ENCODE measurements at regions not wholly inside any gene's neighbourhood (a gene's known extent, or its start where the extent isn't known, plus 50 kb on each side); places are given as distances from the start of the nearest gene placed in this dataset.

DNA sequence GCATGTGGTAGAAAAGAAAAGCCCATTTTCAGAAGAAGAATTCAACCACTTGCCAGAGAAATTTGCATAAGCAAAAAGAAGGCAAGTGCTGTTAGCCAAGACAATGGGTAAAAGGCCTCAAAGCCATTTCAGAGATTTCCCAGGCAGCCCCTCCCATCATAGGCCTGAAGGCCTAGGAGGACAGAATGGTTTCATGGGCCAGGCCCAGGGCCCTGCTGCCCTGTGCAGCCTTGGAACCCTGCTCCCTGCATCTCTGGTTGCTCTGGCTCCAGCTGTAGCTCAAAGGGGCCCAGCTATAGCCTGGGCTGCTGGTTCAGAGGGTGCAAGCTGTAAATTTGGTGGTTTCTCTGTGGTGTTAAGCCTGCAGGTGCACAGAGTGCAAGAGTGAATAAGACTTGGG lies 212.8 kb downstream of the EFNB2 start:
- Histone ChIP-seq H3K4me1 (ENCODE audit: control insufficient read depth, insufficient read depth, low read length) (no peaks in the 10 kb centered on the region), H3K27me3 (ENCODE audit: control insufficient read depth, insufficient read depth, low read length) (no peaks in the 10 kb centered on the region), H3K27ac (ENCODE audit: low read depth, low read length) (no peak overlapping the region), H3K9me3 (ENCODE audit: control insufficient read depth, insufficient read depth, low read length) (peaks cover 6% of the 10 kb centered on the region), H3K4me3 (ENCODE audit: low read depth, low read length) (no peak overlapping the region), H3K36me3 (ENCODE audit: control insufficient read depth, insufficient read depth, low read length) (no peaks in the 10 kb centered on the region)
- no peak for DNase-seq (ENCODE audit: low read depth in 4 of 6, low spot score in 6 of 6)

DNA sequence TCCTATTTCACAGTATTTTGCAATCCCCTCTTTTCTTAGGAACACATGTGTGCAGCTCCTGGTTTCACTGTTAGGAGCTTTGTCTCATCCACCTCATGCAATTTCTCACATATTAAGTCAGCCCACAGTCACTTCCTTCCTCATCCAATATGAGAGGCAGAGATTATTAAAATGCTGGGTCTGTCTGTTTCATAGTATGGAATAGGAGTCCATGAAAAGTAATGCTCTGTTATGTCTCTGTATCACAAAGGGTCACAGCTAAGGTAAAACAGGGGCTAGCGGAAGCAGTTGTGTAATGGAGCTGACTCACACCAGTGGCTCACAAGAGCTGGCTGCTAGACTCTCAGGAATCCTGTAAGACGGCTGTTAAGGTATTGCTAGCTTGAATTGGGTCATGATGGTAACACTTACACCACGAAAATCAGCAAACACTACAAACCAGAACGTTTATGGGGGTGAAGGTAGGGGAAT lies 216.5 kb downstream of the EFNB2 start:
- Histone ChIP-seq H3K36me3 (ENCODE audit: control insufficient read depth, insufficient read depth, low read length) (no peaks in the 10 kb centered on the region), H3K27me3 (ENCODE audit: control insufficient read depth, insufficient read depth, low read length) (no peaks in the 10 kb centered on the region), H3K4me3 (ENCODE audit: low read depth, low read length) (no peak overlapping the region), H3K9me3 (ENCODE audit: control insufficient read depth, insufficient read depth, low read length) (peaks cover 6% of the 10 kb centered on the region), H3K4me1 (ENCODE audit: control insufficient read depth, insufficient read depth, low read length) (no peaks in the 10 kb centered on the region), H3K27ac (ENCODE audit: low read depth, low read length) (no peak overlapping the region)
- DNase-seq (ENCODE audit: low read depth in 4 of 6, low spot score in 6 of 6): no peak
- 100% methylated on average over 1 of the region's 4 CpGs for WGBS (ENCODE audit: insufficient coverage)

DNA sequence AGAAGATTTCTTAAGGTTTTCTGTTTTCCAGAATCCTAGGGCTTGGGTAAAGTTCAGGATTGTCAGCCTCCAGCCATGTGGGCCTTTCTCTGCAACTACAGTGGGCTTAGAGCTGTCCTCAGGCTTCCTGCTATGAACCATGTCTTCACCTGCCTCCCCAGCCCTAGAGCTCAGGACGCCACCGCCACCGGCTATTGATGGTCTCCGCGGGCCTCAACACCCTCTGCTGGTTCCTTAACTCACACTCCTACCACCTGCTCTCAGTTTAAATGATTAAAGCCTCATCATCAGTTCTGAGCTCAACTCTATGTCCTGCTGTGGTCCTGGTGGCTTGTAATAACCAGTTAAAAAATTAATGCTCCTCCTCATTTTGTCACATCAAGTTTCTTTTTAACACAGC lies 221.0 kb downstream of the EFNB2 start:
- no peaks in the 10 kb centered on the region for H3K9me3 ChIP-seq (ENCODE audit: control insufficient read depth, insufficient read depth, low read length)

DNA sequence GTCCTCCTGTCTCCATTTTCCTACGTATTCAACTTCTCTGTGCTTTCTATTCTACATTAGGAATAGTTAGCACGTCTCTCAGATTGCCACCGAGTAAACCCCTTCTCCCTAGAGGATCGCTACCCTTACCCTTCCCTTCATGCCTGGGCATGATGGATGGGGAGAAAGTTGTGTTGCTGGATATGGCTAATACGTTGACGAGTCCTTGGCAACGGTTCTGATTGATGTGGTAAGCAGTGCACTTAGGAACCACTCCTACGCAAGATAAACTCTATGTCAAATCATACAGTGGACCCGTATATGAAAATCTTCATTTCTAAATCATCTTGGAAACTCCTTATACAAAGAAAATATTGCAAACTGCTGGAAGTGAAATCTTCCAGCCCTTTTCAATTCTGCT lies 224.5 kb downstream of the EFNB2 start:
- no peak overlapping the region for H3K27ac ChIP-seq (ENCODE audit: low read depth, low read length)
- H3K9me3 ChIP-seq (ENCODE audit: control insufficient read depth, insufficient read depth, low read length): no peaks in the 10 kb centered on the region
- DNase-seq (ENCODE audit: low read depth in 4 of 6, low spot score in 6 of 6): no peak
- no peaks in the 10 kb centered on the region for H3K27me3 ChIP-seq (ENCODE audit: control insufficient read depth, insufficient read depth, low read length)
- no peak overlapping the region for H3K4me3 ChIP-seq (ENCODE audit: low read depth, low read length)
- no peaks in the 10 kb centered on the region for H3K36me3 ChIP-seq (ENCODE audit: control insufficient read depth, insufficient read depth, low read length)
- WGBS (ENCODE audit: insufficient coverage): 100% methylated on average over 1 of the region's 9 CpGs
- no peaks in the 10 kb centered on the region for H3K4me1 ChIP-seq (ENCODE audit: control insufficient read depth, insufficient read depth, low read length)

More for the DNA sequence above, 221.0 kb downstream of the EFNB2 start:
- Histone ChIP-seq H3K4me3 (ENCODE audit: low read depth, low read length) (no peak overlapping the region), H3K36me3 (ENCODE audit: control insufficient read depth, insufficient read depth, low read length) (no peaks in the 10 kb centered on the region), H3K27me3 (ENCODE audit: control insufficient read depth, insufficient read depth, low read length) (no peaks in the 10 kb centered on the region), H3K4me1 (ENCODE audit: control insufficient read depth, insufficient read depth, low read length) (no peaks in the 10 kb centered on the region), H3K27ac (ENCODE audit: low read depth, low read length) (no peak overlapping the region)
- DNase-seq (ENCODE audit: low read depth in 4 of 6, low spot score in 6 of 6): no peak
- 89% methylated on average over 5 of the region's 5 CpGs for WGBS (ENCODE audit: insufficient coverage)

DNA sequence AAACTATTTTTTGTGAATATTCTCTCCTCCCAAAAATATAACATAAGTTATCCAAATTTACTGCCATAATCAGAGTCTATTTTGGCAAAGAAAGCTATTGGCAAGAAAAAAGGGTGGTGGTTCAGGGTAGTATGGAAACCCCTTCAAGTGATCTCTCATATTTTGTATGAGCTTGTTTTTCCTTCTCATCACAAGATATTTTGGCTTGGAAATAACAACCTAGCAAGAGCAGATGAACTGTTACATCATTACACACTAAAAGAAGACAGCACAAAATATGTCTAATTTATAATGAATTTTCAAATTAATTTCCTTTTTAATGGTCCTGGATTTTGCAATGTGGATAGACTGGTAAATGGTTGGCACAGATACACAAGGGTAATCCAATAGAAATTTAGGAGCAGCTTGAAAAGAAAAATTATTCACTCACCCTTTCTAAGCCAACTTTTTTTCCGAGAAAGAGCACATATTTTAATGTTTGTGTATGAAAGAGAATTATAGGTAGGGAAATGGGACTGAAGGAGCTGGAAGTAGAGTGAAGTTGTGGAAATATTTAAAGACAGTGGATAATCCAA lies 225.1 kb downstream of the EFNB2 start:
- no peak overlapping the region for H3K27ac ChIP-seq (ENCODE audit: low read depth, low read length)
- no peaks in the 10 kb centered on the region for H3K27me3 ChIP-seq (ENCODE audit: control insufficient read depth, insufficient read depth, low read length)
- no peaks in the 10 kb centered on the region for H3K4me1 ChIP-seq (ENCODE audit: control insufficient read depth, insufficient read depth, low read length)
- H3K4me3 ChIP-seq (ENCODE audit: low read depth, low read length): no peak overlapping the region
- H3K9me3 ChIP-seq (ENCODE audit: control insufficient read depth, insufficient read depth, low read length): no peaks in the 10 kb centered on the region
- DNase-seq (ENCODE audit: low read depth in 4 of 6, low spot score in 6 of 6): peak in 1 of 6 donors; percentile 78
- H3K36me3 ChIP-seq (ENCODE audit: control insufficient read depth, insufficient read depth, low read length): no peaks in the 10 kb centered on the region
- no CpG with 5 or more reads among the region's 1 CpG for WGBS (ENCODE audit: insufficient coverage)

DNA sequence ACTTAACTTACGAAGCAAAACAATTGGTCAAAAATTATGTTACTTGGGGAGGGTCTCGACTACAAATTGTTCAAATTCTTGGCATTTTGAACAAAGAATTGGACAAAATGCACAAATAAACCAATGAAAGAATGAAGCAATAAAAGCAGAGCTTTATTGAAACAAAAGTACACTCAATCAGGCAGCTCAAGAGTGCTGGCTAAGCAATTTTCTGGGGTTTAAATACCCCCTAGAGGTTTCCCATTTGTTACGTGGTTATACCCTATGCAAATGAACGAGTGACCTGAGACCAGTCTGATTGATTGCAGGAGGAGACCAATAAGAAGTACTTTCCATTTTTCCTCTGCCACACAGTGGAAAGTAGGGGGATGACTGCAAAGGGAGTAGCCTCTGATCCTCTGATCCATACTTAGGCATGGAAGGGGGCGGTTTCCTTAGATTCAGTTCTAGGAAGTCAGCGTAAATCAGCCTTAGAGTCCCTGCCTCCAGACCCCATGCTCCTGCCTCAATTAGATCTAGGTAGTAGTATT lies 228.6 kb downstream of the EFNB2 start:
- Histone ChIP-seq H3K27ac (ENCODE audit: low read depth, low read length) (no peak overlapping the region), H3K9me3 (ENCODE audit: control insufficient read depth, insufficient read depth, low read length) (no peaks in the 10 kb centered on the region), H3K27me3 (ENCODE audit: control insufficient read depth, insufficient read depth, low read length) (no peaks in the 10 kb centered on the region), H3K36me3 (ENCODE audit: control insufficient read depth, insufficient read depth, low read length) (no peaks in the 10 kb centered on the region), H3K4me3 (ENCODE audit: low read depth, low read length) (no peak overlapping the region), H3K4me1 (ENCODE audit: control insufficient read depth, insufficient read depth, low read length) (no peaks in the 10 kb centered on the region)
- no CpG with 5 or more reads among the region's 6 CpGs for WGBS (ENCODE audit: insufficient coverage)
- DNase-seq (ENCODE audit: low read depth in 4 of 6, low spot score in 6 of 6): no peak

DNA sequence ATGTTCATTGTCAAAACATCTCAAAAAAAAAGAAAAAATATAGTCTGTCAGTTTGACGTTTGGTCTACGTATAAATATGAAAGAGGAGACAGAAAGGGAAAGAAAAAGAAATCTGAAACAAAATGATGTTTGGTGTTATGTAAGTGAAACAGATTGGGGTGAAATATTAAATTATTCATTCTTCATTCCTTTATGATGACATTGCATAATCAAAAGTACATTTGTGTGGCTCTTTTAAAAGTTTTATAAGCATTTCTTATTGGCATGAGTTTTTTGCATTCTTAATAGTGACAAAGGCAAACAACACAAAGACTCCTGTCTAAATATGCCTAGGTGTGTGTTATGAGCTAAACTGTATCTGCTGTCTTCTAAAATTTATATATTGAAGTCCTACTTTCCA lies 232.6 kb downstream of the EFNB2 start:
- Histone ChIP-seq H3K36me3 (ENCODE audit: control insufficient read depth, insufficient read depth, low read length) (no peaks in the 10 kb centered on the region), H3K9me3 (ENCODE audit: control insufficient read depth, insufficient read depth, low read length) (peaks cover 2% of the 10 kb centered on the region), H3K27ac (ENCODE audit: low read depth, low read length) (no peak overlapping the region), H3K4me3 (ENCODE audit: low read depth, low read length) (no peak overlapping the region), H3K27me3 (ENCODE audit: control insufficient read depth, insufficient read depth, low read length) (no peaks in the 10 kb centered on the region), H3K4me1 (ENCODE audit: control insufficient read depth, insufficient read depth, low read length) (no peaks in the 10 kb centered on the region)
- no CpG with 5 or more reads among the region's 2 CpGs for WGBS (ENCODE audit: insufficient coverage)
- no peak for DNase-seq (ENCODE audit: low read depth in 4 of 6, low spot score in 6 of 6)

DNA sequence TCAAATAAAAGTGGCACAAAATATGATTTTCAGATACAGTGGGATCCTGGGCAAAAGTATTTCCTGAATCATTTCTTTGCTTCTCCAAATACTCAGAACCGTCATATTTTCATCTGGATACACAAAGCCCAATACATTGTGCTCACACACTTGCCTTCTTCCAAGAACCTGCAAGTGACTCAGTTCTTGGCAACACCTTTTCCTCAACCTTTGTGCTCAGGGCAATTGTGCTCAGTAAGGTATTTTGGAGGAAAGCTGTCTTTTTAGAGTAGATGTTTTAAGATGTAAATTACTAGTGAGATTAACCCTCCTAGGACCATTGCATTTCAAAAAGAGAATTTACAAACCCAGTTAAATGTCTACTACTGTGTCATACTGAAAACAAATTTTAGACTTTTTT lies 233.5 kb downstream of the EFNB2 start:
- no peaks in the 10 kb centered on the region for H3K27me3 ChIP-seq (ENCODE audit: control insufficient read depth, insufficient read depth, low read length)
- H3K4me3 ChIP-seq (ENCODE audit: low read depth, low read length): no peak overlapping the region
- peaks cover 4% of the 10 kb centered on the region for H3K9me3 ChIP-seq (ENCODE audit: control insufficient read depth, insufficient read depth, low read length)
- H3K36me3 ChIP-seq (ENCODE audit: control insufficient read depth, insufficient read depth, low read length): no peaks in the 10 kb centered on the region
- H3K27ac ChIP-seq (ENCODE audit: low read depth, low read length): no peak overlapping the region
- DNase-seq (ENCODE audit: low read depth in 4 of 6, low spot score in 6 of 6): no peak
- no CpG with 5 or more reads among the region's 1 CpG for WGBS (ENCODE audit: insufficient coverage)
- no peaks in the 10 kb centered on the region for H3K4me1 ChIP-seq (ENCODE audit: control insufficient read depth, insufficient read depth, low read length)

DNA sequence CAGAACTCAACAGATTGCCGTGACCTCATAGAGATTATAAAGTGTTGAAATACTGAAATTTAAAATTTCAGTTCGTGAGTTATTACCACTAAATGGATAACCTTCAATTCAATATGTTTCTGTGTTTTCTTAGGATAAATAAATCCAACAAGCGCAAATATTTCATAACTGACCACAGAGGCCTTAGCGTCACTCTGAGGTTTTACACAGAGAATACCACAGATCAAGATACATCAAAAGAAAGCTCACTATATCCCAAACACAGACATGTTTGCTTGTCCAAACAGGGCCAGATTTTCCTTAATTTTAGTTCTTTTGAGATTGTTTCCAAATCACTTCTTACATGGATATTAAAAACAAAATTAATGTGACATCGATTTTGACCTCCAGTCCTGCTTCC lies 235.8 kb downstream of the EFNB2 start:
- peaks cover 4% of the 10 kb centered on the region for H3K9me3 ChIP-seq (ENCODE audit: control insufficient read depth, insufficient read depth, low read length)
- H3K4me1 ChIP-seq (ENCODE audit: control insufficient read depth, insufficient read depth, low read length): no peaks in the 10 kb centered on the region
- no peak for DNase-seq (ENCODE audit: low read depth in 4 of 6, low spot score in 6 of 6)
- 100% methylated on average over 1 of the region's 5 CpGs for WGBS (ENCODE audit: insufficient coverage)
- H3K27me3 ChIP-seq (ENCODE audit: control insufficient read depth, insufficient read depth, low read length): no peaks in the 10 kb centered on the region
- no peak overlapping the region for H3K27ac ChIP-seq (ENCODE audit: low read depth, low read length)
- no peaks in the 10 kb centered on the region for H3K36me3 ChIP-seq (ENCODE audit: control insufficient read depth, insufficient read depth, low read length)
- no peak overlapping the region for H3K4me3 ChIP-seq (ENCODE audit: low read depth, low read length)

DNA sequence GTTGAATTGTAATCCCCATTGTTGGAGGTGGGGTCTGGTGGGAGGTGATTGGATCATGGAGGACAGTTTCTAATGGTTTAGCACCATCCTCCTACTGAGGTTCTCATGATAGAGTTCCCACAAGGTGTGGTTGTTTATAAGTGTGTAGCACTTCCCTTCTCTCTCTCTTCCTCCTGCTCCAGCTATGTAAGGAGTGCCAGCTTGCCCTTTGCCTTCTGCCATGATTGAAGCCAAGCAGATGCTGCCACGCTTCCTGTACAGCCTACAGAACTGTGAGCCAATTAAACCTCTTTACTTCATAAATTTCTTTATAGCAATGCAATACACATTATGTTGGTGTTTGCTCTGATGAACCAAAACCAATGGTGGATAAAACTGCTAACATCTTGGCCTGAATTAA lies 238.2 kb downstream of the EFNB2 start:
- Histone ChIP-seq H3K9me3 (ENCODE audit: control insufficient read depth, insufficient read depth, low read length) (peaks cover 4% of the 10 kb centered on the region), H3K27me3 (ENCODE audit: control insufficient read depth, insufficient read depth, low read length) (no peaks in the 10 kb centered on the region), H3K4me3 (ENCODE audit: low read depth, low read length) (no peak overlapping the region), H3K27ac (ENCODE audit: low read depth, low read length) (no peak overlapping the region), H3K36me3 (ENCODE audit: control insufficient read depth, insufficient read depth, low read length) (no peaks in the 10 kb centered on the region), H3K4me1 (ENCODE audit: control insufficient read depth, insufficient read depth, low read length) (no peaks in the 10 kb centered on the region)
- DNase-seq (ENCODE audit: low read depth in 4 of 6, low spot score in 6 of 6): no peak
- WGBS (ENCODE audit: insufficient coverage): no CpG with 5 or more reads among the region's 1 CpG
